ENCODE measurements at regions not wholly inside any gene's neighbourhood (a gene's known extent, or its start where the extent isn't known, plus 50 kb on each side); places are given as distances from the start of the nearest gene placed in this dataset.

DNA sequence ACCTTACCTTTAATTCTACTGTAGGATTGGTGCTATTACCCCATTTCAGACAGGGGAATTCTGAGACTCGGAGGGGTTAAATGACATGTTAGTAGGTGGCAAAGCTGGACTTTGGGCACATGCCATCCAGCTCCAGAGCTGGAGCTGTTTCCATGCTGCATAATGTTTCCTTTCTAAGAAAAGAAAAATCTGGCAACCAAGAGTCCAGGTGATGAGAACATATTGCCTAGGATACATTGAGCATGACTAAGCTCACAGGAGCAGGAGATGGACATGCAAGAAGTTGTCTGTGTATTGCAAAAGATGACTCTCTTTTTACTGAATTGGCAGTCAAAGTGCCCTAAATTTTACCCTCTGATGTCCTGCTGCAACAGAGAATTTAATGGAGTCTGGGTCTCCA, 150.8 kb upstream of the SYT13 start:
- H3K4me3 Mint-ChIP-seq (ENCODE audit: unreplicated experiment): no peak overlapping the region
- no peak for DNase-seq (ENCODE audit: low spot score)
- peaks cover 12% of the 10 kb centered on the region for H3K4me1 Mint-ChIP-seq (ENCODE audit: unreplicated experiment)
- H3K27me3 Mint-ChIP-seq (ENCODE audit: unreplicated experiment): peaks cover 2% of the 10 kb centered on the region
- TF ChIP-seq CTCF (IDR thresholded peaks at IDR 0.05; ENCODE audit: unreplicated experiment): no peak
- no peaks in the 10 kb centered on the region for H3K9me3 Mint-ChIP-seq (ENCODE audit: unreplicated experiment)
- H3K27ac Mint-ChIP-seq (ENCODE audit: unreplicated experiment): no peak overlapping the region
- no peaks in the 10 kb centered on the region for H3K36me3 Mint-ChIP-seq (ENCODE audit: low read depth, unreplicated experiment)

DNA sequence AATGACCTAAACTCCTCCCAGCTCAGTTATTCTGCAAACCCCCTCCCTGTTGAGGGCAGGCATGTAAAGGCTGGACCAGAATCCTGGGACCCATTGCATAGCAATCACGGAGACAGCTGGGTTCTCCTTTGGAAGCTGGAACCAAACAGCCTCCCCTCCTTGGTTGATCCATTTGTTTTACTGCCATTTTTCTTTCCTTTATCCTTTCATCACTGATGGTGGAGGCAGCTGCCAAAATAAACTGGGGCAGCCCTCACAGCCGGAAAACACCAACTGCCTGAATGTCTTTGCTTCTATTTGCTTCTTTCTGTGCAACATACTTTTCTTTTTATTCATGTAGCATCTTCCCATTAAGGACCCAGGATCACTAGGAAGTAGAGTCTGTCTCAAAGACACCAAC, 150.0 kb upstream of the SYT13 start:
- no peak overlapping the region for H3K27ac Mint-ChIP-seq (ENCODE audit: unreplicated experiment)
- TF ChIP-seq CTCF (IDR thresholded peaks at IDR 0.05; ENCODE audit: unreplicated experiment): no peak

DNA sequence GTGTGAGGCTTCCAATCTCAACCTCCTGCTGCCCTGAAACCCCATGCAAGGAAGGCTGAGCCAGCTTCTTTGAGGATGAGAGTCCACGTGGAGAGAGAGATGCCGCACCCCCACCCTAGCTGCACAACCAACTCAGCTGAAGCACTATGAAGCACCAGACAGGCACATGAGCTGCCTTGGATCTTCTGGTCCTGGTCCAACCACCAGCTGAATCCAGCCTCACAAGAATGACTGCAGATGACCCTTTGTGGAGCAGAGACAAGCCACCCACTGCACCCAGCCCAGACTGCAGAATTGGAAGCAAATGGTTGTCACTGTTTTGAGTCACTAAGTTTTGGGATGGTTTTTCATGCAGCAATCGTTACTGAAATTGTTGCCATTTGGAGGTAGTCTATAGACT, 149.6 kb upstream of the SYT13 start:
- no peak overlapping the region for H3K27ac Mint-ChIP-seq (ENCODE audit: unreplicated experiment)
- no peak for TF ChIP-seq CTCF (IDR thresholded peaks at IDR 0.05; ENCODE audit: unreplicated experiment)

More for the DNA sequence above, 150.0 kb upstream of the SYT13 start:
- H3K27me3 Mint-ChIP-seq (ENCODE audit: unreplicated experiment): peaks cover 2% of the 10 kb centered on the region
- no peaks in the 10 kb centered on the region for H3K9me3 Mint-ChIP-seq (ENCODE audit: unreplicated experiment)
- DNase-seq (ENCODE audit: low spot score): no peak
- H3K4me1 Mint-ChIP-seq (ENCODE audit: unreplicated experiment): peaks cover 12% of the 10 kb centered on the region
- H3K36me3 Mint-ChIP-seq (ENCODE audit: low read depth, unreplicated experiment): no peaks in the 10 kb centered on the region
- H3K4me3 Mint-ChIP-seq (ENCODE audit: unreplicated experiment): no peak overlapping the region

DNA sequence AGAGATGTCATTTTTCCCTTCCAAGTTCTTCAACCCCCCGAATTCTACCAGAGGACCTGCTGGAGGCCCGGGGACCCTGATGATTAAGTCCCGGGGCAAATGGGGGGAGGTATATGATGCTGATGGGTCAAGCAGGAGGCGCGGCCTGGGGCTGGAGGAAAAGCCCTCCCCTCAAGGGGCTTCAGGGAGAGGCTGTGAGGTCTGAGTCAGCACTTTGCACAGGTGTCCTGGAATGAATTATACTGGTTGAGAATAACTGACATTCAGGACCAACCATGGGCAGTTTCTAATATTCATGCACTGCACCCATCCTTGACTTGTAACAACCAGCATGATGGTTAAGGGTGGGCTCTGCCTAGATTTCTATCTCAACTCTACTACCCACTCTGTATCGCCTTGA, 146.8 kb upstream of the SYT13 start:
- Mint-ChIP-seq H3K27me3 (ENCODE audit: unreplicated experiment) (no peaks in the 10 kb centered on the region), H3K9me3 (ENCODE audit: unreplicated experiment) (no peaks in the 10 kb centered on the region), H3K27ac (ENCODE audit: unreplicated experiment) (peak overlapping the region; percentile 20), H3K4me3 (ENCODE audit: unreplicated experiment) (no peak overlapping the region), H3K36me3 (ENCODE audit: low read depth, unreplicated experiment) (no peaks in the 10 kb centered on the region), H3K4me1 (ENCODE audit: unreplicated experiment) (peaks cover 15% of the 10 kb centered on the region)
- DNase-seq (ENCODE audit: low spot score): no peak
- TF ChIP-seq CTCF (IDR thresholded peaks at IDR 0.05; ENCODE audit: unreplicated experiment): no peak

More for the DNA sequence above, 149.6 kb upstream of the SYT13 start:
- H3K9me3 Mint-ChIP-seq (ENCODE audit: unreplicated experiment): no peaks in the 10 kb centered on the region
- H3K4me3 Mint-ChIP-seq (ENCODE audit: unreplicated experiment): no peak overlapping the region
- DNase-seq (ENCODE audit: low spot score): no peak
- H3K4me1 Mint-ChIP-seq (ENCODE audit: unreplicated experiment): peaks cover 12% of the 10 kb centered on the region
- H3K36me3 Mint-ChIP-seq (ENCODE audit: low read depth, unreplicated experiment): no peaks in the 10 kb centered on the region
- H3K27me3 Mint-ChIP-seq (ENCODE audit: unreplicated experiment): peaks cover 2% of the 10 kb centered on the region

DNA sequence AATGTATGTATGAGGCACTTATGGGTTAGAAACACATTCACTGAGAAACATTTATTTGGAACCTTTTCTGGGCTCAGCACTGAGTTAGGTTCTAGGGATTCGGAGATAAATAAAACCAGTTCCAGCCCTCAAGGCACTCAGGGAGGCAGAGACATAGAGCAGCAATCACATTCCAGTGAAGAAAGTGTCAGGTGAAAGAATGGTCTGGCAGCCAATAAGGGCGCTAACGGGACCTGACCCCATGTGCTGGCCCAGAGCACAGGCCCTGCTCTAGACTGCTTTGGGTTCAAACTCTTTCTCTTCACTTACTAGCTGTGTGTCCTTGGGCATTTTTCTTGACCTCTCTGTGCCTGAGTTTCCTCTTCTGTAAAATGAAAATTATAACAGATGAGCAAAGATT, 146.0 kb upstream of the SYT13 start:
- DNase-seq (ENCODE audit: low spot score): no peak
- no peak overlapping the region for H3K27ac Mint-ChIP-seq (ENCODE audit: unreplicated experiment)
- H3K9me3 Mint-ChIP-seq (ENCODE audit: unreplicated experiment): no peaks in the 10 kb centered on the region
- peaks cover 15% of the 10 kb centered on the region for H3K4me1 Mint-ChIP-seq (ENCODE audit: unreplicated experiment)
- no peak for TF ChIP-seq CTCF (IDR thresholded peaks at IDR 0.05; ENCODE audit: unreplicated experiment)
- peaks cover under 1% of the 10 kb centered on the region for H3K27me3 Mint-ChIP-seq (ENCODE audit: unreplicated experiment)
- H3K36me3 Mint-ChIP-seq (ENCODE audit: low read depth, unreplicated experiment): no peaks in the 10 kb centered on the region
- H3K4me3 Mint-ChIP-seq (ENCODE audit: unreplicated experiment): no peak overlapping the region
